ENCODE measurements at regions not wholly inside any gene's neighbourhood (a gene's known extent, or its start where the extent isn't known, plus 50 kb on each side); places are given as distances from the start of the nearest gene placed in this dataset.
A peak's percentile ranks its signal among the peaks of the same experiment; 100 is the strongest.

DNA sequence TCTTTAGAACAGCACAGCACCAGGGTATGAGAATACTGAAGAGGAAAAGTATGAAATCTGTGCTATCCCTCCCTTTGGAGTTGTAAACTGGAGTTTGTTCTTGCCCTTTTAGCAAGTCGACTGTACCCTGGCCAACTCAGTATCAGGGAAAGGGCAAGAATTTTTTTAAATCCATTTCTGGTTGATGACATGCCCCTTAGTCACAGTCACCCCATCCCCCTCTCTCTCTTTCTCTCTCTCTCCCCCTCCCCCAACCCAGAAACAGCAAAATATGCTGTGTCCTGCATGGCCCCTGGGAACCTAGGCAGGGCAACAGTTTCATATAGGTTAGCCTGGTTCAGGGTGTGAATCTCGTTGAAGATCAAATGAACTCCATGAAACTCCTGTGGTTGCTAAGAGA is 177.7 kb upstream of the ADO start:
- DNase-seq (ENCODE audit: low read depth in 2 of 2), result no peak

DNA sequence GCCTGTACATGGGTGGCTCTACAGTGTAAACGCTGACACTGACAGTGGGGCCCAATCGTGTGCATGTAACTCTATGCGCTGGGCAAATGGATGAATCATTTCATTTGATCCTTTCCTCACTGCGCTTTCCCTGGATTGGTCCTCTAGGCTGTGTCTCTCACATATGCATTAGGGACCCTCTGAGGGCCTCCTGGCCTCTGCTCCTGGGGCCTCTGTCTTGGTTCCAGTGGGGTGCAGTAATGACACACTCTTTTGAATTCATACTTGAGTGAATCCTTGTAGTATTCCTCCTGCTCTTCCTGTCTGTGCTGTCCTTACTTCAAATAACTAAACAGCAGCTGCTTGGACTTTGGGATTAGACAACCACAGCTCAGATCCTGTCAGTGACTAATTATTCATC is 176.5 kb upstream of the ADO start:
- no peak for DNase-seq (ENCODE audit: low read depth in 2 of 2)

DNA sequence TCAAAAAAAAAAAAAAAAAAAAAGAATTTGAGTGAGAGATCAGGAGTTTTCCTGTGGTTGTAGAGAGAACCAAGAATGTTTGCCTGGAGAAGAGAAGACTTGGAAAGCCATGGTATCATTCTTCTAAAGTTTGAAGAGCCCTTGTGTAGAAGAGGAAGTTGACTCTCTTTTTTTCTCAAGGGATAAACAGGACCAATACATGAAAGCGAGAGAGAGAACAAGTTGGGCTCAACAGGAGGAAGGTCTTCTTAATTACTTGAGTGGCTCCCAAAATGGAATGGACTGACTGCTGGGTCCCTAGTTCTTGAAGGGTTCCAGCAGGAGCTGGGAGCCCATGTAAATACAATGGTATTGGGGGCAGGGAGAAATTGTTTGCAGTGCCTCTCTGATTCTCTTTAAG is 173.3 kb upstream of the ADO start:
- no peak for DNase-seq (ENCODE audit: low read depth in 2 of 2)

GRCh38 chr10:62632071-62632809 is 172.3 kb upstream of the ADO start:
- no peak for DNase-seq (ENCODE audit: low read depth in 2 of 2)

GRCh38 chr10:62633976-62634375 is 170.5 kb upstream of the ADO start:
- no peak for DNase-seq (ENCODE audit: low read depth in 2 of 2)

DNA sequence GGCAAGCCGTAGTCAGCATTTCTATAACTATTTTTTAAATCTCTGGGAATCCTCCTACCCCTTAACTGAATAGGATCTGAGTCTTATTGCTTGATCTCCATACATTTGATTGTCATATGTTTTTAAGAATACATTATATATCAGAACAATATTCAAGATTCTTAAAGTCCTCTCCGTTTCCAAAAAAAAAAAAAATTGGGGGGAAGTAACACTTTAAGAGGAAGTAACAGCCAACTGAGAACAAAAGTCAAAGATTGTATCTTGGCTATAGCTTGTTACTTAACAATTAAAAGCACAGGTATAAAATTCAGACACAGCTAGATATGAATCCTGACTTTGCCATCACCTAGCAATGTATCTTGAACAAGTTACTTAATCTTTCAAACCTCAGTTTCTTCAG is 169.9 kb upstream of the ADO start:
- DNase-seq (ENCODE audit: low read depth in 2 of 2), result no peak

GRCh38 chr10:62635127-62635526 is 169.4 kb upstream of the ADO start:
- no peak for DNase-seq (ENCODE audit: low read depth in 2 of 2)

DNA sequence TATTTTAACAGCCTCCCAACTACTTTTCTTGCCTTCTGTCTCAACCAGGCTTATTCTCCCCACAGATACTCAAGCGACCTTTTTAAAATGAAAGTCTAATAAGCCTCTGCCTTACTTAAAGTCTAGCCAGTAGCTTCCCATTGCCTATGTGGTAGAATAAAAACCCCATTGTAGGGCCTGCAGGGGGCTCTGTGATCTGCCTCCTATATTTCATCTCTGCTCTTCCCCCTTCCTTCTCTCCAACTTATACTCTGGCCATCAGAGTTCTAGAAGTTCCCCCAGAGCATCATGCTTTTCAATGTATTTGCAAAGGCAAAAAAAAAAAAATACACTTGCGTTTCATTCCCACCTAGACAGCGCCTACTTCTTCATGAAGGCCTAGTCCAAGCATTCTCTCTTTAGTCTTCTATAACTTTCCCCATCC is 167.7 kb upstream of the ADO start:
- no peak for DNase-seq (ENCODE audit: low read depth in 2 of 2)

DNA sequence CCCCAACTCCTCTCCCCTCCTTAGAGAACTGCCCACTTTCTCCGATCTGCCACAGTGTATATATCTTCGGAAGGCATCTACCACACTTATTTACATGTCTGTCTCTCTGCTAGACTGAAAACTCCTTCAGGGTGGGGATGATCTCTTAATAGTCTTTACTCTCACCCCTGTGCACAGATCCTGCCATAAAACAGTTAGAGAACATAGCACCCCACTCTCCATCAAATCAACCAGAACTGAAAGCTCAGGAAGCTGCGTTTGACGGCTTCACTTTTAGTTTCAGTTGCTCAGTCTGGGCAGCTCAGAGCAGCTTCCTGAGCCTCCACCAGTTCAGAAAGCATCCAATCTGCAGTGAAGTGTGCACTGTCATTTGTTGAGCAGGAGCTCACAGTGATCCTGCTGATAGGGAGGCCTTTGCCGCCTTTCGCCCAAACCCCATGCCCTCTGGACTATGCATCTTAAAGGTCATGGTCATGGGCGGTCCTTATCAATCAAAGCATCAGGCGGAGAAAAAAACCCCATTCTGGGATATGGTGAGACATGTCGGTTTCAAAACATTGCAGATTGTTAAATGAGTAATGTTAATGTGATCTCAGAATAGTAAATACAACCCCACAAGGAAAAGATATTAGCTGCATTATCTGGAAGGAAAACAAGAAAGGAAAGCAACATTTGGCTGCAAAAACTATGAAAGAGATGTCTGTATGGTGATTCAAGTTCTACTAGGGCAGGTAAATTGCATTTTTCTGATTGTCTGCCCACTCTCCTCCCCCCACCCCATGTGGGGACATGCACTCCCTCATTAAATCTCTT is 167.1 kb upstream of the ADO start:
- DNase-seq (ENCODE audit: low read depth in 2 of 2), result peak; percentile 45 to 59

- no peak for DNase-seq (ENCODE audit: low read depth in 2 of 2)
These were observed 166.4 kb upstream of the ADO start for GRCh38 chr10:62638062-62638477.

DNA sequence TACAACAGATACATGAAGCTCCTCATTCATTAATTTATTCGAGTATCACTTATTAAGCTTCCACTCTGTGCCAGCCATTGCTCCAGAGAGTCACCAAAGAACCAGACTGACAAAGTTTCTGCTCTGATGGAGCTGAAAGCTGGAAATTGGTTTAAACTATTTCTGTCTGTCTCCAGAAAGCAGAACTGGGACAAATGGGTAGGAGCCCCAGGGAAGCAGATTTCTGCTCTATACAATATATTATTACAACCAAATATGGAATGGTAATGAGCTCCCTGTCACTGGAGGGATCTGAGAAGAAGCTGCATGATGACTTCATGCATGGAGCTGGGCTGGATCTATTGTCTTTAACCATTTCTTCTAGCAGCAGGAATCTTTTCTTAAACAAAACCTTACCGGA is 165.4 kb upstream of the ADO start:
- no peak for DNase-seq (ENCODE audit: low read depth in 2 of 2)

DNA sequence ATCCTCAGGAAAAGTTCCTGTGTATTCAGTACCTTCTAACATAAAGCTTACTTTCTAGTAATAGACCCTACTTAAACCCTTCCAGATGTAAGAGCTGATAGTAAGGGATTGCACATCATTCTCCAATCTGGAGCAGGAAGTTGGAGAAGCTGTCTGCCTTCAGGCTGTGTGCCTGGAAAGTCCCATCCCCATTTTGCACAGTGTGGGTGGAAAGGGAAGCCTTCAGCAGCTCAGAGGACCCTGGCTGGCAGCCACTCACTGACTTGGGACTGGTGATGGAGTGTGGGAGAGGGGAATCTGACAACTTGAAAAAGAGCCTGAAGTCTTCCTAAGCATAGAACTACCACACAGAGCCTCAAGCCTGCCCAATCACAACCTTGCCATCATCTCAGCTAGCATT is 164.1 kb upstream of the ADO start:
- no peak for DNase-seq (ENCODE audit: low read depth in 2 of 2)

- no peak for DNase-seq (ENCODE audit: low read depth in 2 of 2)
These were observed 160.6 kb upstream of the ADO start for GRCh38 chr10:62643606-62644587.

DNA sequence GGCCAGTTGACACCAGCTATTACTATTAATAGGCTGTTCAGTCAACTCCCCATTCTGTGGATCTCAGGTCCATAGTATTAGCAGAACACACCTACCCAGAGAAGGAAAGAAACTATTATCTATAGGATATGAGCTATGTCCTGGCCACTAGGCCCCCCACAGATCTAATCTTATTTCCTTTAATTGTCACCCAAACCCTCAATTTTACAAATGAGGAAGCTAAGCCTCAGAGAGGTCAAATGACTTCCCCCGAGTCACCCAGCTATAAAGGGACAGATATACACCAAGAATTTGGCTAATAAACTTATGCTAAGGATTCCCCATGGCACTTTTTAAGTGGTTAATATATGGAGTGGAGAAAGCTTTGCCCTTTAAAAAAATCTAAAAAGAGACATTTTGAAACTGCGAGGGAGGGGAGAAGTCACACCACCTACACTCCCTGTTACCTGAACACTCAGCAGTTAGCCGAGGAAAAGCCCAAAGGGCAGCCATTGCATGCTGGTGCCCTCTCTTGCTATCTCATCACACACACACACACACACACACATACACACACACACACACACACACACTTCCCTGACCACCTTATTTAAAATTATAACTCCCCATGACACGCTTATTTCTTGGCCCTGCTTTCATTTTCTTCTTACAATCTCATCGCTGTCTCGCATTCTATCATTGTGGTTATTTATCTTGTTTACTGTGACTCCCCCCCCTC is 157.0 kb upstream of the ADO start:
- DNase-seq (ENCODE audit: low read depth in 2 of 2), result no peak

GRCh38 chr10:62648921-62649320 is 155.6 kb upstream of the ADO start:
- no peak for DNase-seq (ENCODE audit: low read depth in 2 of 2)

GRCh38 chr10:62650411-62650810 is 154.1 kb upstream of the ADO start:
- DNase-seq (ENCODE audit: low read depth in 2 of 2), result no peak

GRCh38 chr10:62651341-62651740 is 153.2 kb upstream of the ADO start:
- DNase-seq (ENCODE audit: low read depth in 2 of 2), result no peak

GRCh38 chr10:62652114-62652513 is 152.4 kb upstream of the ADO start:
- DNase-seq (ENCODE audit: low read depth in 2 of 2), result no peak

DNA sequence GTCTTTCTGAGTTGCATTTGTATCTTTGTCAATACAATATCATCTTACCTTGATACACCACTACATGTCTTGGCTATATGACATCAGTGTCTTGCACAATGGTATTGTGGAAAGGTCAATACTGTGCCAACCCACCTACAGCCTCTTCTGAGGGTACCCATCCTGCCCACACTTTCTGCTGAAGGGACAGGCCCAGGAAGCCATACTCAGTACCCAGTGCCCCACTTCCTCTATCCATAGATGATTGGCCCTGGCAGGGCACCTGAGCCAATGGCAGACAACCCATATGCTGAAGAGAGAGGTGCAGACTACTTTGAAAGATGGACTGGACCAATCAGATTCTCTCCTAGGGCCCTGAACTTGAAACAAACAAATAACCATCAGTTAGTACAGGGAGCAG is 152.0 kb upstream of the ADO start:
- DNase-seq (ENCODE audit: low read depth in 2 of 2), result no peak

GRCh38 chr10:62653254-62653653 is 151.3 kb upstream of the ADO start:
- no peak for DNase-seq (ENCODE audit: low read depth in 2 of 2)

DNA sequence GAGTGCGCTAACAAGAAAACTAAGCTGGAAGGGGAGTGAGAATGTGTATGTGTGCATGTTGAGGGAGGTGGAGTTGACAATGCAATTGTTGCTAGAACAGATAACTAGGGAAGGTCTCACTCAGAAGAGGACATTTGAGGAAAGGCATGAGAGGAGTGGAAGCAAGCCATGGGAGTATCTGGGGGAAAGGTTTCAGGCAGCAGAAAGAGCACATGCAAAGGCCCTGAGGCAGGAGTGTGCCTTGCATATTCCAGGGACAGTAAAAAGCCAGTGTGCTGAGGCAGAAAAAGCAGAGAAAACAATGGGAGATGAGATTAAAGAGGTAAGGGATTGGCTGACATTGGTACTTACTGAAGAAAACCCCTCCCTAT is 149.6 kb upstream of the ADO start:
- DNase-seq (ENCODE audit: low read depth in 2 of 2), result no peak

Measured in stimulated activated CD4-positive, alpha-beta T cell treated with anti-CD3 and anti-CD28 coated beads, Interleukin-12 subunit alpha, Interleukin-12 subunit beta, amount 100 ng/mL, for 24 hours (primary cell).